Activated naive CD4-positive, alpha-beta T cell treated with anti-CD3 and anti-CD28 coated beads, Interleukin-2, amount 50 U/mL, for 72 hours (primary cell): ENCODE measurements at regions not wholly inside any gene's neighbourhood (a gene's known extent, or its start where the extent isn't known, plus 50 kb on each side); places are given as distances from the start of the nearest gene placed in this dataset.

Source experiments
- ATAC-seq, 2 donors: fragments of 150-1000 bp; cut with Tn5 transposase; 2 replicates each; pipeline ENCODE4 v1.10.0; 2021; ENCODE audit warnings: mild to moderate bottlenecking in 2 of 2, moderate library complexity in 2 of 2
- DNase-seq, 2 donors: peaks; one replicate each; pipeline ENCODE4 v3.0.0; 2021 to 2022; ENCODE audit warnings: low spot score in 2 of 2
- H3K27ac Mint-ChIP-seq, 2 donors: one replicate each; pipeline ENCODE4 v1.8.0; 2022; ENCODE audit warnings: mild to moderate bottlenecking in 2 of 2, mixed read lengths in 2 of 2
- H3K36me3 Mint-ChIP-seq, 2 donors: one replicate each; pipeline ENCODE4 v1.8.0; 2022; ENCODE audit warnings: mixed read lengths in 2 of 2
- H3K9me3 Mint-ChIP-seq, 2 donors: one replicate each; pipeline ENCODE4 v1.8.0; 2022; ENCODE audit warnings: mixed read lengths in 2 of 2

- peaks cover 7 to 14% of the 10 kb centered on the region in 2 donors for H3K9me3 Mint-ChIP-seq
- no peak overlapping the region for H3K27ac Mint-ChIP-seq
- ATAC-seq (no peak), DNase-seq (no peak)
- H3K36me3 Mint-ChIP-seq: peaks cover 0 to under 1% of the 10 kb centered on the region in 2 donors
These were observed 153.0 kb upstream of the ROBO2 start for GRCh38 chr3:76886761-76887500.

- ATAC-seq (no peak), DNase-seq (no peak)
- H3K9me3 Mint-ChIP-seq: peaks cover 5 to 13% of the 10 kb centered on the region in 2 donors
- no peaks in the 10 kb centered on the region for H3K36me3 Mint-ChIP-seq
- H3K27ac Mint-ChIP-seq: no peak overlapping the region
These were observed 151.0 kb upstream of the ROBO2 start for GRCh38 chr3:76888856-76889255.

GRCh38 chr3:76889911-76890310, 150.0 kb upstream of the ROBO2 start:
- DNase-seq (no peak), ATAC-seq (no peak)
- Mint-ChIP-seq H3K9me3 (peaks cover 5 to 13% of the 10 kb centered on the region in 2 donors), H3K27ac (no peak overlapping the region), H3K36me3 (no peaks in the 10 kb centered on the region)

GRCh38 chr3:76897076-76897475, 142.8 kb upstream of the ROBO2 start:
- ATAC-seq (no peak), DNase-seq (no peak)
- Mint-ChIP-seq H3K27ac (no peak overlapping the region), H3K36me3 (no peaks in the 10 kb centered on the region), H3K9me3 (no peaks in the 10 kb centered on the region)

- no peak for ATAC-seq
- Mint-ChIP-seq H3K36me3 (no peaks in the 10 kb centered on the region), H3K27ac (no peak overlapping the region), H3K9me3 (peaks cover 3 to 5% of the 10 kb centered on the region in 2 donors)
- DNase-seq: no peak
These were observed 139.3 kb upstream of the ROBO2 start for GRCh38 chr3:76900596-76900995.

GRCh38 chr3:76908156-76908555, 131.7 kb upstream of the ROBO2 start:
- Mint-ChIP-seq H3K9me3 (peaks cover 15 to 20% of the 10 kb centered on the region in 2 donors), H3K27ac (no peak overlapping the region), H3K36me3 (no peaks in the 10 kb centered on the region)
- DNase-seq: no peak
- ATAC-seq: no peak

- Mint-ChIP-seq H3K27ac (no peak overlapping the region), H3K9me3 (peaks cover 4 to 9% of the 10 kb centered on the region in 2 donors), H3K36me3 (no peaks in the 10 kb centered on the region)
- ATAC-seq: no peak
- DNase-seq: no peak
These were observed 127.0 kb upstream of the ROBO2 start for GRCh38 chr3:76912841-76913383.

GRCh38 chr3:76917436-76917835, 122.5 kb upstream of the ROBO2 start:
- DNase-seq (no peak), ATAC-seq (no peak)
- H3K36me3 Mint-ChIP-seq: no peaks in the 10 kb centered on the region
- peaks cover 4 to 8% of the 10 kb centered on the region in 2 donors for H3K9me3 Mint-ChIP-seq
- H3K27ac Mint-ChIP-seq: no peak overlapping the region

GRCh38 chr3:76920511-76920910, 119.4 kb upstream of the ROBO2 start:
- no peaks in the 10 kb centered on the region for H3K36me3 Mint-ChIP-seq
- DNase-seq (no peak), ATAC-seq (no peak)
- H3K9me3 Mint-ChIP-seq: peaks cover 8 to 10% of the 10 kb centered on the region in 2 donors
- H3K27ac Mint-ChIP-seq: no peak overlapping the region

GRCh38 chr3:76923485-76923884, 116.4 kb upstream of the ROBO2 start:
- no peaks in the 10 kb centered on the region for H3K36me3 Mint-ChIP-seq
- peaks cover 15% of the 10 kb centered on the region in 2 donors for H3K9me3 Mint-ChIP-seq
- DNase-seq: no peak
- ATAC-seq: no peak
- no peak overlapping the region for H3K27ac Mint-ChIP-seq

GRCh38 chr3:76930712-76931111, 109.2 kb upstream of the ROBO2 start:
- H3K9me3 Mint-ChIP-seq: peaks cover 20 to 27% of the 10 kb centered on the region in 2 donors
- ATAC-seq (no peak), DNase-seq (no peak)
- no peaks in the 10 kb centered on the region for H3K36me3 Mint-ChIP-seq
- no peak overlapping the region for H3K27ac Mint-ChIP-seq

- no peak for ATAC-seq
- peaks cover 17 to 24% of the 10 kb centered on the region in 2 donors for H3K9me3 Mint-ChIP-seq
- no peak for DNase-seq
- no peaks in the 10 kb centered on the region for H3K36me3 Mint-ChIP-seq
- no peak overlapping the region for H3K27ac Mint-ChIP-seq
These were observed 106.7 kb upstream of the ROBO2 start for GRCh38 chr3:76933245-76933644.

GRCh38 chr3:76938962-76939361, 100.9 kb upstream of the ROBO2 start:
- DNase-seq: no peak
- no peak for ATAC-seq
- Mint-ChIP-seq H3K9me3 (peaks cover 8% of the 10 kb centered on the region in 2 donors), H3K36me3 (no peaks in the 10 kb centered on the region), H3K27ac (no peak overlapping the region)

- DNase-seq (no peak), ATAC-seq (no peak)
- H3K36me3 Mint-ChIP-seq: no peaks in the 10 kb centered on the region
- H3K27ac Mint-ChIP-seq: no peak overlapping the region
- H3K9me3 Mint-ChIP-seq: peaks cover 8% of the 10 kb centered on the region in 2 donors
These were observed 99.6 kb upstream of the ROBO2 start for GRCh38 chr3:76940181-76940770.

- H3K27ac Mint-ChIP-seq: no peak overlapping the region
- no peak for DNase-seq
- H3K9me3 Mint-ChIP-seq: peaks cover 8 to 14% of the 10 kb centered on the region in 2 donors
- no peaks in the 10 kb centered on the region for H3K36me3 Mint-ChIP-seq
- no peak for ATAC-seq
These were observed 98.5 kb upstream of the ROBO2 start for GRCh38 chr3:76941376-76941775.

GRCh38 chr3:76942101-76942500, 97.8 kb upstream of the ROBO2 start:
- H3K9me3 Mint-ChIP-seq: peaks cover 8 to 14% of the 10 kb centered on the region in 2 donors
- H3K36me3 Mint-ChIP-seq: no peaks in the 10 kb centered on the region
- DNase-seq (no peak), ATAC-seq (no peak)
- H3K27ac Mint-ChIP-seq: no peak overlapping the region

GRCh38 chr3:76943058-76943457, 96.8 kb upstream of the ROBO2 start:
- ATAC-seq (no peak), DNase-seq (no peak)
- Mint-ChIP-seq H3K36me3 (no peaks in the 10 kb centered on the region), H3K27ac (no peak overlapping the region), H3K9me3 (peaks cover 8 to 14% of the 10 kb centered on the region in 2 donors)

GRCh38 chr3:76943671-76944070, 96.2 kb upstream of the ROBO2 start:
- Mint-ChIP-seq H3K9me3 (peaks cover 4 to 14% of the 10 kb centered on the region in 2 donors), H3K36me3 (no peaks in the 10 kb centered on the region), H3K27ac (no peak overlapping the region)
- DNase-seq (no peak), ATAC-seq (no peak)
